Activated T-helper 2 cell treated with anti-CD3 and anti-CD28 coated beads, Interferon-gamma antibody, Interleukin-2, Interleukin-4, amounts not matched to agents 10 μg/mL and 5 μg/mL and 100 μg/mL, durations not matched to agents 14 hours and 24 hours and 36 hours (primary cell): ENCODE measurements at regions not wholly inside any gene's neighbourhood (a gene's known extent, or its start where the extent isn't known, plus 50 kb on each side); places are given as distances from the start of the nearest gene placed in this dataset.

Experiments used
- DNase-seq: peaks from one replicate; pipeline ENCODE4 v3.0.0; 2021; ENCODE audit warnings: low spot score
- H3K27ac Mint-ChIP-seq: one replicate; pipeline ENCODE4 v1.8.0; 2021; ENCODE audit warnings: mixed read lengths
- H3K27me3 Mint-ChIP-seq: one replicate; pipeline ENCODE4 v1.8.0; 2021; ENCODE audit warnings: low read depth, mixed read lengths
- H3K36me3 Mint-ChIP-seq: one replicate; pipeline ENCODE4 v1.8.0; 2021; ENCODE audit warnings: low read depth, mixed read lengths
- H3K4me1 Mint-ChIP-seq: one replicate; pipeline ENCODE4 v1.8.0; 2021; ENCODE audit warnings: low read depth, mixed read lengths
- H3K4me3 Mint-ChIP-seq: one replicate; pipeline ENCODE4 v1.8.0; 2021; ENCODE audit warnings: low read depth, mild to moderate bottlenecking, moderate library complexity, mixed read lengths
- H3K9me3 Mint-ChIP-seq: one replicate; pipeline ENCODE4 v1.8.0; 2021; ENCODE audit warnings: mixed read lengths
- intact Hi-C: fragments of 100-400 bp; cut with micrococcal nuclease; formaldehyde crosslinking; loops from one replicate; pipeline ENCODE4 v1.15.1; 2023

DNA sequence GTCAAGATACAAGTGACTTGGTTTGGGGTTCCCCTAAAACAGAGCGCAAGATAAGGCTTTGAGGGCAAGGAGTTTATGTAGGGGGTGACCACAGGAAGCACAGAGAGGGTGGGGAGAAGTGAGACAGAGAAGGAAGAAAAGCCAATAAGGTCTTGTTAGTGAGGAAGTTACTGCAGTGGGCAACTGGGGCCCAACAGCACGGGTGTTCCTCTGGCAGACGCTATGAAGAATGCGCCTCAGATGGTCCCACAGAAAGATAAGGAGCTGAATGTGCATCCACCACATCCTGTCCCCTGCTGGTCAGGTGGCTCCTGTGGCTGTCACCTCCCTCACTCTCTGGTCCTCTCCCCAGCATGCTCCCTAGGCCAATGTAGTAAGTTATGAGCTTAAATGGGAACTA, 333.5 kb downstream of the TSHZ3 start:
- no peak for DNase-seq
- intact Hi-C loops: no loop called here
- H3K36me3 Mint-ChIP-seq: no peaks in the 10 kb centered on the region
- no peaks in the 10 kb centered on the region for H3K27me3 Mint-ChIP-seq
- H3K4me3 Mint-ChIP-seq: no peak overlapping the region
- H3K4me1 Mint-ChIP-seq: peaks cover 2% of the 10 kb centered on the region
- no peak overlapping the region for H3K27ac Mint-ChIP-seq
- H3K9me3 Mint-ChIP-seq: no peaks in the 10 kb centered on the region

DNA sequence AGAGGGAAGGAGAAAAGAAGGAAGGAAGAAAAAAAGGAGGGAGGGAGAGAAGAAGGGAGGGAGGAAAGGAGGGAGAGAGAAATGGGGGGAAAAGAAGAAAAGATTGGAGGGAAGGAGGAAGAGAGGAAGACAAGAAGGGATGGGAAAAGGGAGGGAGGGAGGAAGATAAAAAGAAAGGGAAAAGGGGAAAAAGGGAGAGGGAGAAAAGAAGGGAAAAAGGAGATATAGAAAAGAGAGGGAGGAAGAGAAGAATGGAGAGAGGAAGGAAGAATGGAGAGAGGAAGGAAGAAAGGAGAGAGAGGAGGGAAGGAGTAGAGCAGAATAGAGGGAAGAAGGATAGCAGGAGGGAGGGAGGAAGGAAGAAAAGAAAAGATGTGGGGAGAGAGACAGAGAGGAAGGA, 334.6 kb downstream of the TSHZ3 start:
- peaks cover 2% of the 10 kb centered on the region for H3K4me1 Mint-ChIP-seq
- no peak overlapping the region for H3K4me3 Mint-ChIP-seq
- intact Hi-C loops: no loop called here
- H3K27me3 Mint-ChIP-seq: no peaks in the 10 kb centered on the region
- H3K9me3 Mint-ChIP-seq: no peaks in the 10 kb centered on the region
- no peak overlapping the region for H3K27ac Mint-ChIP-seq
- no peaks in the 10 kb centered on the region for H3K36me3 Mint-ChIP-seq
- DNase-seq: no peak

GRCh38 chr19:31013384-31014020, 335.7 kb downstream of the TSHZ3 start:
- DNase-seq: no peak
- Mint-ChIP-seq H3K27me3 (no peaks in the 10 kb centered on the region), H3K4me3 (no peak overlapping the region), H3K27ac (no peak overlapping the region), H3K9me3 (no peaks in the 10 kb centered on the region), H3K36me3 (no peaks in the 10 kb centered on the region), H3K4me1 (peaks cover 2% of the 10 kb centered on the region)
- intact Hi-C loops: no loop called here

GRCh38 chr19:31002518-31003244, 346.6 kb downstream of the TSHZ3 start:
- H3K27ac Mint-ChIP-seq: no peak overlapping the region
- H3K9me3 Mint-ChIP-seq: no peaks in the 10 kb centered on the region
- no peaks in the 10 kb centered on the region for H3K27me3 Mint-ChIP-seq
- no peaks in the 10 kb centered on the region for H3K36me3 Mint-ChIP-seq
- no peak for DNase-seq
- H3K4me1 Mint-ChIP-seq: no peaks in the 10 kb centered on the region
- H3K4me3 Mint-ChIP-seq: no peak overlapping the region
- intact Hi-C loops: no loop called here

DNA sequence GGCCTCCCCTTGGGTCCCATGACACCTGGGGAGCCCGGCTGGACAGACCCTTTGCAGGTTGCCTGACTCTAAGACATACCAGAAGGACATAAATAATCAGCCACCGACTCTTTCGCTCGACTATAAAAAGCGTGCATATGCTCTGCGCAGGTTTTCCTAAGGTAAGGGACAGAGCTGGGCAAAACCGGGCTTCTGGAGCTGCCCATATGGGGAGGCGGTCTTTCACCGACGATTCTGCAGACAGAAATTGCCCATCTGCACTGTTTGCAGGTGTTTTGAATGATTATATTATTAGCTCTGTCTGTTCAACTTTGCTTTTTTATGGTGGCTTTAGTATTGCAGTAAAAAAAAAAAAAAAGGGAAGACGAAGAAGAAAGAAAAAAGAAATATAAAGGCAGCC, 347.2 kb downstream of the TSHZ3 start:
- intact Hi-C loops: no loop called here
- H3K4me1 Mint-ChIP-seq: no peaks in the 10 kb centered on the region
- H3K4me3 Mint-ChIP-seq: no peak overlapping the region
- H3K9me3 Mint-ChIP-seq: no peaks in the 10 kb centered on the region
- no peak overlapping the region for H3K27ac Mint-ChIP-seq
- no peaks in the 10 kb centered on the region for H3K27me3 Mint-ChIP-seq
- H3K36me3 Mint-ChIP-seq: no peaks in the 10 kb centered on the region
- DNase-seq: no peak

- Mint-ChIP-seq H3K4me3 (no peak overlapping the region), H3K27ac (no peak overlapping the region), H3K27me3 (no peaks in the 10 kb centered on the region), H3K4me1 (no peaks in the 10 kb centered on the region), H3K36me3 (no peaks in the 10 kb centered on the region), H3K9me3 (no peaks in the 10 kb centered on the region)
- intact Hi-C loops: no loop called here
- DNase-seq: no peak
Measured at GRCh38 chr19:31000913-31001312, 348.3 kb downstream of the TSHZ3 start.

DNA sequence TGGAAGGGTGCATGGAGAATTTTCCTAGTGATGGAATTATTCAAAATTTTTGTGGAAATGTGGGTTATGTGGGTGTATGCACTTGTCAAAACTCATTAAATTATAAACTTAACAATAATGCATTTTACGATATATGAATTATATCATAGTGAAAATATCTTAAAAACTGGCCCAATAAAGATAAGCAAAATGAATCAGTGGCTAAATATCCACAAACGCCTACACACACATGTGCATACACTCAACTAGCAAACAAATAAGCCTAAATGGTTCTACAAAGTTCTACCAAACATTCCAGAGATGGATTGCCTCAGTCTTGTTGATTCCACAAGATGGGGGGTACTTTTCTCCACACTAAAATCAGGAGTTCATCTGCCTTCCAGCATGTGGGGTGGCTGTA, 349.5 kb downstream of the TSHZ3 start:
- Mint-ChIP-seq H3K4me3 (no peak overlapping the region), H3K27ac (no peak overlapping the region), H3K27me3 (no peaks in the 10 kb centered on the region), H3K4me1 (no peaks in the 10 kb centered on the region), H3K36me3 (no peaks in the 10 kb centered on the region), H3K9me3 (no peaks in the 10 kb centered on the region)
- DNase-seq: no peak
- intact Hi-C loops: no loop called here

GRCh38 chr19:30997222-30997621, 352.0 kb downstream of the TSHZ3 start:
- no peak overlapping the region for H3K27ac Mint-ChIP-seq
- no peaks in the 10 kb centered on the region for H3K36me3 Mint-ChIP-seq
- no peak overlapping the region for H3K4me3 Mint-ChIP-seq
- no peaks in the 10 kb centered on the region for H3K27me3 Mint-ChIP-seq
- intact Hi-C loops: no loop called here
- no peaks in the 10 kb centered on the region for H3K4me1 Mint-ChIP-seq
- DNase-seq: no peak
- H3K9me3 Mint-ChIP-seq: no peaks in the 10 kb centered on the region

GRCh38 chr19:30978639-30979038, 370.6 kb downstream of the TSHZ3 start:
- no peaks in the 10 kb centered on the region for H3K9me3 Mint-ChIP-seq
- intact Hi-C loops: no loop called here
- H3K4me1 Mint-ChIP-seq: no peaks in the 10 kb centered on the region
- H3K27me3 Mint-ChIP-seq: no peaks in the 10 kb centered on the region
- no peak overlapping the region for H3K27ac Mint-ChIP-seq
- H3K4me3 Mint-ChIP-seq: no peak overlapping the region
- no peaks in the 10 kb centered on the region for H3K36me3 Mint-ChIP-seq
- DNase-seq: no peak

GRCh38 chr19:30969591-30969990, 379.6 kb downstream of the TSHZ3 start:
- Mint-ChIP-seq H3K27me3 (no peaks in the 10 kb centered on the region), H3K27ac (no peak overlapping the region), H3K36me3 (no peaks in the 10 kb centered on the region), H3K4me1 (no peaks in the 10 kb centered on the region), H3K9me3 (no peaks in the 10 kb centered on the region), H3K4me3 (no peak overlapping the region)
- no peak for DNase-seq
- intact Hi-C loops: no loop called here

- no peaks in the 10 kb centered on the region for H3K4me1 Mint-ChIP-seq
- intact Hi-C loops: no loop called here
- no peaks in the 10 kb centered on the region for H3K27me3 Mint-ChIP-seq
- H3K27ac Mint-ChIP-seq: no peak overlapping the region
- no peak overlapping the region for H3K4me3 Mint-ChIP-seq
- DNase-seq: no peak
- no peaks in the 10 kb centered on the region for H3K36me3 Mint-ChIP-seq
- H3K9me3 Mint-ChIP-seq: no peaks in the 10 kb centered on the region
Measured at GRCh38 chr19:30968841-30969399, 380.3 kb downstream of the TSHZ3 start.

DNA sequence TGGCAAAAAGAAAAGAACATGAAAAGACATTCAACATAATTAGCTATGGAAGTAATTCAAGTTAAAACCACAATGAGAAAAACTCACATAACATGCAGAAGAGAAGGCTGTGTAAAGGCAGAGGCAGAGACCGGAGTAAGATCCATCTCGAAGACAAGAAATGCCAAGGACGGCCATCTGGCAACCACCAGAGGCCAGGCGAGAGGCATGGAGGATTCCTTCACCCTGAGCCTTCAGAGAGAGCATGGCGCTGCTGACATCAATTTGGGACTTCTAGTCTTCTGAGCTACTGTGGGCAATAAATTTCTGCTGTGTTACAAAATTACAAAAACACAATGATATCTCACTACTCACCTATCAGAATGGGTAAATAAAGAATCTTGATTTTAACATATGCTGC, 381.0 kb downstream of the TSHZ3 start:
- no peak overlapping the region for H3K27ac Mint-ChIP-seq
- no peak for DNase-seq
- intact Hi-C loops: no loop called here
- peaks cover 4% of the 10 kb centered on the region for H3K9me3 Mint-ChIP-seq
- no peaks in the 10 kb centered on the region for H3K36me3 Mint-ChIP-seq
- H3K4me3 Mint-ChIP-seq: no peak overlapping the region
- H3K27me3 Mint-ChIP-seq: no peaks in the 10 kb centered on the region
- H3K4me1 Mint-ChIP-seq: no peaks in the 10 kb centered on the region

- Mint-ChIP-seq H3K4me1 (no peaks in the 10 kb centered on the region), H3K27me3 (no peaks in the 10 kb centered on the region), H3K36me3 (no peaks in the 10 kb centered on the region), H3K4me3 (no peak overlapping the region), H3K9me3 (peaks cover 6% of the 10 kb centered on the region), H3K27ac (no peak overlapping the region)
- no peak for DNase-seq
- intact Hi-C loops: no loop called here
Measured at GRCh38 chr19:30966486-30966885, 382.8 kb downstream of the TSHZ3 start.
